AG10803 (cell line): ENCODE measurements at regions not wholly inside any gene's neighbourhood (a gene's known extent, or its start where the extent isn't known, plus 50 kb on each side); places are given as distances from the start of the nearest gene placed in this dataset.

Experiments
- DNase-seq: peaks from one replicate; pipeline ENCODE4 v3.0.0; 2010; ENCODE audit warnings: low read depth
- H3K4me3 ChIP-seq: 2 replicates; pipeline ENCODE4 v1.5.1; 2011; ENCODE audit warnings: mild to moderate bottlenecking, low read length, control low read depth
- TF ChIP-seq, protein P1 (sequence below): conservative IDR thresholded peaks from 2 replicates; pipeline ENCODE4 v1.5.1; 2011; ENCODE audit warnings: mild to moderate bottlenecking, low read length, control low read depth, inconsistent platforms

DNA sequence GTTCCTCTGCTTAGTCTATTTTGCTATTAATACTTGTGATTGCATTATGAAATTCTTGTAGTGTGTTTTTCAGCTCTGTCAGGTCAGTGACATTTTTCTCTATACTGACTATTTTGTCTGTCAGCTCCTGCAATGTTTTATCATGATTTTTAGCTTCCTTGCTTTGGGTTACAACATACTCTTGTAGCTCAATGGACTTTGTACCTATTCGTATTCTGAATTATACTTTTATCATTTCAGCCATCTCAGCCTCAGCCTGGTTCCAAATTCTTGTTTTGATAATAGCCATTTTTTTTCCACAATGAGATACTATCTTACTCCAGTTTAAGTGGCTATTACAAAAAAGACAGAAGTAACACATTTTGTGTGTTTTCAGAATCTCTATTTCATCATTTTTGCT, 204.2 kb upstream of the ONECUT1 start:
- no peak overlapping the region for H3K4me3 ChIP-seq
- no peak for DNase-seq
- TF ChIP-seq, protein P1, sequence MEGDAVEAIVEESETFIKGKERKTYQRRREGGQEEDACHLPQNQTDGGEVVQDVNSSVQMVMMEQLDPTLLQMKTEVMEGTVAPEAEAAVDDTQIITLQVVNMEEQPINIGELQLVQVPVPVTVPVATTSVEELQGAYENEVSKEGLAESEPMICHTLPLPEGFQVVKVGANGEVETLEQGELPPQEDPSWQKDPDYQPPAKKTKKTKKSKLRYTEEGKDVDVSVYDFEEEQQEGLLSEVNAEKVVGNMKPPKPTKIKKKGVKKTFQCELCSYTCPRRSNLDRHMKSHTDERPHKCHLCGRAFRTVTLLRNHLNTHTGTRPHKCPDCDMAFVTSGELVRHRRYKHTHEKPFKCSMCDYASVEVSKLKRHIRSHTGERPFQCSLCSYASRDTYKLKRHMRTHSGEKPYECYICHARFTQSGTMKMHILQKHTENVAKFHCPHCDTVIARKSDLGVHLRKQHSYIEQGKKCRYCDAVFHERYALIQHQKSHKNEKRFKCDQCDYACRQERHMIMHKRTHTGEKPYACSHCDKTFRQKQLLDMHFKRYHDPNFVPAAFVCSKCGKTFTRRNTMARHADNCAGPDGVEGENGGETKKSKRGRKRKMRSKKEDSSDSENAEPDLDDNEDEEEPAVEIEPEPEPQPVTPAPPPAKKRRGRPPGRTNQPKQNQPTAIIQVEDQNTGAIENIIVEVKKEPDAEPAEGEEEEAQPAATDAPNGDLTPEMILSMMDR: no peak

DNA sequence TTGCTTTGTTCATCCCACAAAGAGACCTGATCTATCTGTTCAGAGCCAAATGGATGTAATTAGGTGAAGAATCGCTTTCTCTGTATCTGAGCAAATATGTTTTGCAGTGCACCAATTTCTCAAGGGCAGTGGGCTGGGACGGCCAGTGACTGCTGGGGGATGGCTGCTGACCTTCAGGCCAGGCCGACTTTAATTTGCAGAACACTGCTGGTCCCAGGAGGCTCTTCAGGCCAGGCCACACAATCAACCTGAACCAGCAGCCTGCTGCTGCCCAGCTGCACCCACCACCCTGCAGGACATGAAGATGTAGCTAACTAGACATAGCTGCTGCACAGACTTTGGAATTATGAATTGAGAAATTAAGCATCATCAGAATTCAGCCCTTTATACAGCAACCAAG, 194.4 kb upstream of the ONECUT1 start:
- no peak overlapping the region for H3K4me3 ChIP-seq
- DNase-seq: no peak
- TF ChIP-seq, protein P1: no peak

DNA sequence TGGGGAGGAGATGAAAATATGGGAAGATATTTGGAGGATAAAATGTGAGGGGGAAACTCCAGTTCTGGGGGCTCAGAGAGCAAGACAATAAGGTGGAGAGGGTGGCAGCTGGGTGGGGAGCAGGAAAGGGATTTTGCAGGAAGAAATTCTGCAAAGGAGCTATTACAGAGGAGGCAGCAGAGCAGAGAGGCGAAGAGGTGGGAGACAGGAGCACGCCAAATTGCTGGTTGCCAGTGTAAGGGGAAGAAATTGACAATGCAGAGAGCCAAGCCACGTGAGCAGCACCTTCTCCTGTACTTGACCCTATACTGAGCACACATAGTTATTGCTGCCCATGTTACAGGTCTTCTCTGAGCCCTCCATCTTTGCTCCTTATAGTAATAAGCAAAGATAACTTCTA, 190.3 kb upstream of the ONECUT1 start:
- no peak overlapping the region for H3K4me3 ChIP-seq
- DNase-seq: no peak
- TF ChIP-seq, protein P1: no peak

DNA sequence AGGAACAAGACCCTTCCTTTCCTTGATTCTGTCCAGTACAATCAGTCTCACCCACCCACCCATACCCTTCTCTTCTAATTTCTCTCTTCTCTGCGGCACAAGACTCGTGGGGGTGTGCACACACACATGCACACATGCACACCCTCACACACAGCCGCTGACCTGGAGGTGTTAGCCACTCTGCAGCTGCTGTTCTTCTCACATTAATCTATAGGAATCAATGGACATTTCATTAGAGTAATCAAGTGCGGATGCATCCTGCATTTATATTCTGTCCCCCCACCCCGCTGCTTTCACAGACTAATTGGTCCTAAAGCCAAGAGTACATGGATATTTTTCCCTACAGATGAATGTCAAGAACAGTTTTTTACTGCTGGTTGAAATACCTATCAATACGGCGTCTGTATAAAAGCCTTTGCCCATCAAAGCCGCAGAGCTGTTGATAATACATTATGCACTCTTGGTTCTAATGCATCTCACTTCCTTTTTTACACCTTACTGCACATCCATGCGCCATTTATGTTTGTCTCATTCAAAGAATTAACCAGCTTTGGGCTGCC, 186.5 kb upstream of the ONECUT1 start:
- H3K4me3 ChIP-seq: no peak overlapping the region
- DNase-seq: no peak
- TF ChIP-seq, protein P1: no peak

DNA sequence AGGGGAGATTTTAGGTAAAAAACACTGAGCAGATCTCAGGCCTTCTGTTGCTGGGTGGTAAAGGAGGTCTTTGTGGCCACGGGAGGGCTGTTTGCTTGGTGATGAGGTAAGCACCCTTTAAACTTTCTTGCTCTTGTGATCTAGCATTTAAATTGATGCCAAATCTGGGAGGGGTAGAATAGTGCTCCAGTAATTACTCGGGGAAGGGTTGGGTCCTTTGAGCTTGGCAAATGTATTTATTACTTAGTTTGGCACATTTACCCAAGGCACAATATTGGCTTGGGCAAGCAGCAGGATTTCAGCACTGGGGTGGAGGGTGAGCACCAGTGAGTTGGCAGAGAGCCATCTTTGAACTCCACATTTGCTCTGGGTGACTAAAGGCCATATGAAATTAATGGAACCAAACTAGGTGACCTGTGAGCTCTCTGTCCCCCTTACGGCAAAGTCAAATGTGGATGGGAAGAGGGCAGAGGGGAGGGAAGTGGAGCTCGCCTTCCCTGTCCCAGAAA, 185.9 kb upstream of the ONECUT1 start:
- no peak for DNase-seq
- no peak overlapping the region for H3K4me3 ChIP-seq
- TF ChIP-seq, protein P1: no peak

DNA sequence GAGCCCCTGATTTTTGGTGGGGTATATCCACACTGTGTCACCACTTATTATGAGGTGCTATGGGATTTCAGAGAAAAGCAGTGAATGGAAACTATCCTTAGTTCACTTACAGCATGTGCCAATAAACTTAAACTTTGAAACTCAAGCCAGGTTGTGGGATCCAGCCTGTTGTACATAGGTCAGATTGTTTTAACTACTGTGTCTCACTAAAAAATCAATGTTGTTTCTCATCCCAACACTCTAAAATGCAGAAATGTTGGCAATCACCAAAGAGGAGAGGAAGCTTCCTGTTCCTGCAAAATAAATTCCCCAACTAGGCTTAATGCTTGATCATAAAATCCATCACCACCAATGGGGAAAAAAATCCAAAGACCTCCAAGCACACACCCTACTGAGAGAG, 173.7 kb upstream of the ONECUT1 start:
- TF ChIP-seq, protein P1: no peak

DNA sequence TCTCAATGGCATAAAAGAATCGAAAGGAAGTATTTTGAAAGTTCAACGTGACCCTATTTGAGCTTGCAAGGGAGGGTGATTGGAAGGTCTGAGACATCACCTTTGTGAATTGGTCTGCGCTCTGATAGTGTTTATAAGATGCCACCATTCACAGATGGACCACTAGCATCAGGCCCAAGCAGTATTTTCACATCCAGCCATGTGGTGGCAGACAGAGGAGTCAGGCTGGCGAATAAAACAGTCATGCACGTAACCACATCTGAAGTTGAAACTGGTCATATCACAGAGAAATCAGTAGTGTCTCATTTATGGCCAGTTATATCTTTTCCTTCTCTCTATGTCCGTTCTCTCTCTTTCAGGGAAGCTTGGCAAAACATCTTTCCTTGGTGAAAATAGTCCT, 170.1 kb upstream of the ONECUT1 start:
- DNase-seq: no peak
- TF ChIP-seq, protein P1: no peak
- no peak overlapping the region for H3K4me3 ChIP-seq

More for the DNA sequence above, 173.7 kb upstream of the ONECUT1 start:
- no peak overlapping the region for H3K4me3 ChIP-seq
- no peak for DNase-seq
